ENCODE measurements at regions not wholly inside any gene's neighbourhood (a gene's known extent, or its start where the extent isn't known, plus 50 kb on each side); places are given as distances from the start of the nearest gene placed in this dataset.
"Not testable (repeated sequence)": the region's sequence is repeated elsewhere in the genome, so short reads cannot be mapped to it uniquely, and the experiment has no call there.

- H3K27me3 ChIP-seq (replicated peaks); H3K27ac ChIP-seq; H3K36me3 ChIP-seq (replicated peaks); in situ Hi-C loops (cut with HindIII; ENCODE audit: low pct_ligation_motif_present, low sequenced_read_pairs); H3K4me3 ChIP-seq (ENCODE audit: low read depth, low read length); DNase-seq: not testable (repeated sequence)
Observed at GRCh38 chr1:120941066-120941465, 51.5 kb downstream of the PPIAL4A start.

- DNase-seq; in situ Hi-C loops (cut with HindIII; ENCODE audit: low pct_ligation_motif_present, low sequenced_read_pairs); H3K27me3 ChIP-seq (replicated peaks); H3K27ac ChIP-seq; H3K36me3 ChIP-seq (replicated peaks): not testable (repeated sequence)
- H3K4me3 ChIP-seq (ENCODE audit: low read depth, low read length): peak overlapping the region; percentile 58
Observed at GRCh38 chr1:120941836-120942217, 52.3 kb downstream of the PPIAL4A start.

- H3K27me3 ChIP-seq (replicated peaks); H3K36me3 ChIP-seq (replicated peaks); in situ Hi-C loops (cut with HindIII; ENCODE audit: low pct_ligation_motif_present, low sequenced_read_pairs): not testable (repeated sequence)
- Histone ChIP-seq H3K4me3 (ENCODE audit: low read depth, low read length) (peak overlapping the region; percentile 58), H3K27ac (peak overlapping the region; percentile 98)
- DNase-seq: peak; percentile 84
Observed at GRCh38 chr1:120942218-120942944, 52.8 kb downstream of the PPIAL4A start.

- H3K27ac ChIP-seq; in situ Hi-C loops (cut with HindIII; ENCODE audit: low pct_ligation_motif_present, low sequenced_read_pairs); H3K4me3 ChIP-seq (ENCODE audit: low read depth, low read length); H3K27me3 ChIP-seq (replicated peaks); H3K36me3 ChIP-seq (replicated peaks); DNase-seq: not testable (repeated sequence)
Observed at GRCh38 chr1:120942945-120943319, 53.4 kb downstream of the PPIAL4A start.

GRCh38 chr1:120944691-120945090, 55.1 kb downstream of the PPIAL4A start:
- H3K36me3 ChIP-seq (replicated peaks); H3K27me3 ChIP-seq (replicated peaks); DNase-seq; H3K4me3 ChIP-seq (ENCODE audit: low read depth, low read length); H3K27ac ChIP-seq; in situ Hi-C loops (cut with HindIII; ENCODE audit: low pct_ligation_motif_present, low sequenced_read_pairs): not testable (repeated sequence)

GRCh38 chr1:120945122-120945521, 55.6 kb downstream of the PPIAL4A start:
- H3K27ac ChIP-seq; H3K36me3 ChIP-seq (replicated peaks); DNase-seq; in situ Hi-C loops (cut with HindIII; ENCODE audit: low pct_ligation_motif_present, low sequenced_read_pairs); H3K27me3 ChIP-seq (replicated peaks); H3K4me3 ChIP-seq (ENCODE audit: low read depth, low read length): not testable (repeated sequence)

- H3K27me3 ChIP-seq (replicated peaks); H3K36me3 ChIP-seq (replicated peaks); in situ Hi-C loops (cut with HindIII; ENCODE audit: low pct_ligation_motif_present, low sequenced_read_pairs); H3K27ac ChIP-seq; H3K4me3 ChIP-seq (ENCODE audit: low read depth, low read length); DNase-seq: not testable (repeated sequence)
Observed at GRCh38 chr1:120947114-120947513, 57.5 kb downstream of the PPIAL4A start.

- H3K27me3 ChIP-seq (replicated peaks); H3K27ac ChIP-seq; H3K36me3 ChIP-seq (replicated peaks); in situ Hi-C loops (cut with HindIII; ENCODE audit: low pct_ligation_motif_present, low sequenced_read_pairs); H3K4me3 ChIP-seq (ENCODE audit: low read depth, low read length); DNase-seq: not testable (repeated sequence)
Observed at GRCh38 chr1:120949724-120950123, 60.2 kb downstream of the PPIAL4A start.

GRCh38 chr1:120950633-120951032, 61.1 kb downstream of the PPIAL4A start:
- H3K27ac ChIP-seq; H3K36me3 ChIP-seq (replicated peaks); in situ Hi-C loops (cut with HindIII; ENCODE audit: low pct_ligation_motif_present, low sequenced_read_pairs); H3K27me3 ChIP-seq (replicated peaks); DNase-seq; H3K4me3 ChIP-seq (ENCODE audit: low read depth, low read length): not testable (repeated sequence)

GRCh38 chr1:120951100-120951499, 61.5 kb downstream of the PPIAL4A start:
- DNase-seq; H3K27ac ChIP-seq; H3K36me3 ChIP-seq (replicated peaks); in situ Hi-C loops (cut with HindIII; ENCODE audit: low pct_ligation_motif_present, low sequenced_read_pairs); H3K4me3 ChIP-seq (ENCODE audit: low read depth, low read length); H3K27me3 ChIP-seq (replicated peaks): not testable (repeated sequence)

- in situ Hi-C loops (cut with HindIII; ENCODE audit: low pct_ligation_motif_present, low sequenced_read_pairs); H3K27ac ChIP-seq; H3K36me3 ChIP-seq (replicated peaks); H3K27me3 ChIP-seq (replicated peaks); DNase-seq: not testable (repeated sequence)
- peak overlapping the region; percentile 35 for H3K4me3 ChIP-seq (ENCODE audit: low read depth, low read length)
Observed at GRCh38 chr1:120952207-120952870, 62.8 kb downstream of the PPIAL4A start.

GRCh38 chr1:120952871-120953265, 63.3 kb downstream of the PPIAL4A start:
- in situ Hi-C loops (cut with HindIII; ENCODE audit: low pct_ligation_motif_present, low sequenced_read_pairs); H3K27me3 ChIP-seq (replicated peaks); DNase-seq; H3K36me3 ChIP-seq (replicated peaks); H3K27ac ChIP-seq: not testable (repeated sequence)
- H3K4me3 ChIP-seq (ENCODE audit: low read depth, low read length): peak overlapping the region; percentile 22
